ENCODE measurements at regions not wholly inside any gene's neighbourhood (a gene's known extent, or its start where the extent isn't known, plus 50 kb on each side); places are given as distances from the start of the nearest gene placed in this dataset.

DNA sequence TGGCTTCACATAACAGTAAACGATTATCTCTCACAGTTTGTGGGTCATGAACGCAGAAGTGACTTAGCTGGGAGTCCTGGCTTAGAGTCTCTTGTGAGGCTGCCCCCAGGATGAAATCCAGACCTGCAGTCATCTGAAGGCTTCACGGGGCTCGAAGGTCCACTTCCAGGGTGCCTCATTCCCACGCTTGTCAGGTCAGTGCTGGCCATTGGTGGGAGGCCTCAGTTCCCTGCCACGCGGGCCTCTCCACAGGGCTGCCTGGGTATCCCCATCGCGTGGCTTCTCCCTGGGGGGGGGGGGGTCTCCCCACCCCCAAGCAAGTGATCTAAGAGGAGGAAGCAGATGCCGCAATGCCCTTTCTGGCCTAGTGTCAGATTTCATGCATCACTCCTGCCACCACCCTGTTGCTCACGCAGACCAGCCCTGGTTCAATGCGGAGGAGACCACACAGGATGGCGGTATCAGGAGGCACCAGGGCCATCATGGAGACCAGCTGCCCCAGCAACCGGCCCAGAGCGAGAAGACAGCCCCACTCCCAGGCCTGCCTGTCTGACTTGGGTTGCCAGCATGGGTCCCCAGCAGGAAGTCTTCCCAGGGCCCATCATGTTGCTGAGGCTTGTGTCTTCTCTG lies 77.3 kb upstream of the CDH5 start:
- no peak for DNase-seq

DNA sequence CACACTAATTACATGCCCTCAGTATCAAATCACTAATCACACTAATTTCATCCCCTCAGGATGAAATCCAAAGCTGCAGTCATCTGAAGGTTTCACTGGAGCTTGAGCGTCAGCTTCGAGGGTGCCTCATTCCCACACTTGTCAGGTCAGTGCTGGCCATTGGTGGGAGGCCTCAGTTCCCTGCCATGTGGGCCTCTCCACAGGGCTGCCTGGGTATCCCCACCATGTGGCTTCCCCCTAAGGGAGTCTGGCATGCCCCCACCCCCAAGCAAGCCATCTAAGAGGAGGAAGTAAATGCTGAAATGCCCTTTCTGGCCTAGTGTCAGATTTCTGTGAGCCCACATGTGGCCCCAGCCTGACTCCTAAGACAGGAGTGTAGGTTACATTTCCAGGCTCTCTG lies 78.6 kb upstream of the CDH5 start:
- no peak for DNase-seq

DNA sequence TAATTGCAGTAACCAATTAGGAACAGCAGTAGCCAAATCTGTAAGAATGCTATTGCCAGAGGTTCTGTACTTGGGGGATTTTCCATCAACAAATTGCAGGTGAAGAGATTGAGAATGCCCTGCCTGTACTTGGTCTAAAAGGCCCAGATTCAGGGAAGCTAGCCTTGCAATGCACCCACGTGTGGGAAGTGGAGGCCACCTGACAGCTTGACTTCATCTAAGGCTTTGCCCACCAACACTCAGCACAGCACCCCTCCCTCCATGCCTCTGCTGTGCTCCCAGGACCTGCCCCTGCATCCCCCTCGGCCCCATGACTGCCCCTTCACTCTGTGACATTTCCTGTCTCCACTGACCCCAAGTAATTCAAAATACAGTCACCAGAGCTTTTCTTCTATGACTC lies 79.1 kb upstream of the CDH5 start:
- DNase-seq, result no peak

GRCh38 chr16:66286527-66286926 lies 80.0 kb upstream of the CDH5 start:
- DNase-seq, result no peak

DNA sequence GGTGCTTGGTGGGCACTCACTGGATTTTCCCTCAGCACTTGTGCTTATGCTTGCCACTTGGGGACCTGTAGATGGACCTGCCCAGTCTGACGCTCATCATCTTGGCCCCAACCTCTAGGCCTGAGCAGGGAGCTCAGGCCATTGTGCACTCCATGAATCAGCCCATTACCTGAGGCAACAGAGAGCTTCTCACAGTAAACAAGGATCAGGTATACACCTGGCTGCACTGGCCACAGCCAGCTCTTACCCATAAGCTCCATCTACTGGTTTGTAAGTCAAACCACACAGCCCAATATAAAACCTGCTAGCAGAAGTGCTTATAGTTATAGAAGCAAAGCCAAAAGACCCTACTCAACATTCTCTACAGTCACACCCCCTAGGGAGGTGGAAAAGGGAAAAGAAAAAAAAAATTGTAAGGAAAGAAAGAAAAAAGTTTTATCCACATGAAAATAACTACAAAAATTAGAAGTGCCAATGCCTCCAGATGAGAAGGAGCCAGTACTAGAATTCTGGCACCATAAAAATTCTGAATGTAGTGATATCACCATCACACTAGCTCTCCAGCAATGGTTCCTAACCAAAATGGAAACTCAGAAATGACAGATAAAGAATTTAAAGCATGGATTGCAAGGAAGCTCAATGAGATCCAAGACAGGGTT lies 87.8 kb upstream of the CDH5 start:
- no peak for DNase-seq

GRCh38 chr16:66278111-66278531 lies 88.4 kb upstream of the CDH5 start:
- DNase-seq, result no peak

GRCh38 chr16:66277311-66278070 lies 89.0 kb upstream of the CDH5 start:
- DNase-seq, result no peak

- peak; percentile 23 for DNase-seq
Measured at GRCh38 chr16:66275775-66276428, 90.6 kb upstream of the CDH5 start.

- no peak for DNase-seq
Measured at GRCh38 chr16:66274335-66275110, 92.0 kb upstream of the CDH5 start.

GRCh38 chr16:66273644-66274334 lies 92.7 kb upstream of the CDH5 start:
- no peak for DNase-seq

- DNase-seq, result no peak
Measured at GRCh38 chr16:66273053-66273452, 93.4 kb upstream of the CDH5 start.

GRCh38 chr16:66272461-66272860 lies 94.0 kb upstream of the CDH5 start:
- no peak for DNase-seq

DNA sequence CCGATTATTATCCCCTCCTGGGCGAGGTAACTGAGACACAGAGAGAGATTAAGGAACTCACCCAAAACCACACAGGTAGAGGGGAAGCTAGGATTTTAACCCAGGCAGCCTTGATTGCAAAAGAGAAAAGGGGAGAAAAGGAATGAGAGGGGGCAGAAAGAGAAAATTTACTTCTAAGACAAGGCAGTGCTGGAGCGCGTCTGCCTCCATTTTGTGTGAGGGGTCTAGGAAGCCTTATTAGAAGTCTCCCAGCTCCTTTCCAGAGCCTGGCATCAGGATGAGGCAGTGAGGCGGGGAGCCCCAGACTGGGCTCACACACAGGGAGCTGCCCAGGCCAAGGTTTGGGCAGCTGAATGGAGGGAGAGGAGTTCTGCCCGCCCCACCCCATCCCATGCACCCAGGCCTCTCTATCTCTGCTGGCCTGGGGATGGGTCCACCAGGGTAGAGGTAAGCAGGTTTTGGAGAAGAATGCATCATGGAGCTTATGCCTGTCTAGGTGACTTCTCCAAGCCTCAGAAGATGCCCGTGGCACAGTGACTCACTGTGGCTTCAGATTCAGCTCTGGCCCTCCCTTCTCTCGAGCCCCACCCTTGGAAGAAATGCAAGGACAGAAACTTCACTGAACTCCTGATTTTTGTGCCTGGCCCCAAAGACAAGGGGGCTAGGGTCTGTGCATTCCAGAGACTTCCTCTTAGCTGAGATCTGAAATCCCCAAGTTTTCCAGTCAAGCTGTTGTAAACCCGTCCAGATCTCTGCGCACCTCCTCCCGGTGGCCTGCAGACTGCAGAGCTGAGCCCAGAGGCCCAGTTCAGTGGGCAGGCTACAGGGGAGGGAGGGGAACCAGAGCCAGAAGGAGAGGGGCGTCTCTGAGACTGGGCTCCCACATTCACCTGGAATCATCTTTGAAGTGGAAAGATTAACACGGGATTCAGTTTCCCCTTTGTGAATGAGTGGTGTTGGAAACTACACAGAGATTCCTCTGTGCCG lies 95.1 kb upstream of the CDH5 start:
- DNase-seq, result no peak

GRCh38 chr16:66270333-66270927 lies 96.1 kb upstream of the CDH5 start:
- DNase-seq, result no peak

DNA sequence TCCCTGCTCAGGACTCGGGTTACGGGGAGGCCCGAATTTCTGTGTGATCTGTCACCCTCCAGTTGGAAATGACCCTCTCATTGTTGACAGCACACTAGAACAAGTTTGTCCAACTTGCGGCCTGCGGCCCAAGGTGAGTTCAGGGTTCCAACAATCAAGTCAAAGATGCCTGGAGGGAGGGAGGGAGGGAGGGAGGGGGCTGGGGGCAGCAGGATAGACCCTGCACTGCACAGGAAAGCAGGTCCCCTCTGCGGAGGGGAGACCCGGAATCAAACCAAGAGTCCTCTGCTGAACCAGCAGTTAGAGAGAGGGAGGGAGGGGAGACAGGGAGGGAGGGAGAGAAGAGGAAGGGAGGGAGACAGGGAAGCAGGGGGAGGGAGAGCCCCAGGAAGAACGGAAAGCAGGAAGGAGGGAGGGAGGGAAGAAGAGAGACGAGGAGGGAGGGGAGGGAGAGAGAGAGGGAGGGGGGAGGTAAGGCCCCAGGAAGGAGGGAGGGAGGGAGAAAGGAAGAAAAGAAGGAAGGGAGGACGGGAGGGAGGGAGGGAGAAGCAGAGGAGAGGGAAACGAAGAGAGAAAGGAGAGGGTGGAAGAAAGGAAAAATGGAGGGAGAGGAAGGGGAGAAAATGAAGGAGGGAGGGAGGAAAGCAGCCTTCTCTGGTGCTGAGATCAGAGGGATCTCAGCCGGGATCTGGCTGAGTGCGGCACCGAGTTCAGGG lies 96.7 kb upstream of the CDH5 start:
- DNase-seq, result no peak

DNA sequence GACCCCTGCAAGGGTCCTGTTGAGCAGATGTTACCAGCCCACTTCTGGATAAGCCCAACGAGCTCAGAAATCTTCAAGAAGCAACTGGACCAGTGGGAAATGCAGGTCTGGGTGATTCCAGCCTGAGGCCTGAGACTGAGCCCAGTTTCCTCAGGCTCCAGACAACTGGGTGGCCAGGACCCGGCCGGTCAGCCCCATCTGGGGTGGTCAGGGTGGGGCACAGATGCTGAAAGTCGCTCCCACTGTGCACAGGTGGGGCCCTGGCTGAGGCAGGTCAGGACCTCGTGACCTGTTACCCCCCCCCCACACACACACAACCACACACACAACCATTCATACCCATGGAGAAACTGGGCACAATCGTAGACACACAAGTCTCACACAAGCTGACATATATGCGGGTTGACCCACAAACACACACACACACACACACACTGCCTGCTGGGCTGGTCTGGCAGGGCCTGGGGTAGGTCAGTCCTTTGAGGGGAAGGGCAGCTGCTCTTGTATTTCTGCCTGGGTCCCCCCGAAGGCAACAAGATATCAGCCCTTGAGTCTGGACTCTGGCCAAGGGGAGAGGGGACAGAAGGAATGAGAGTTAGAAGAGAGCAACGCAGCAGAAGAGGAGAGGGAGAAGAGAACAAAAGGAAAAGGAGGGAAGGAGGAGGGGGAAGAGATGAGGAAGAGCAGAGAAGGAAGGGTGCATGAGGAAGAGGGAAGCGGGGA lies 99.0 kb upstream of the CDH5 start:
- no peak for DNase-seq

GRCh38 chr16:66266436-66267291 lies 99.8 kb upstream of the CDH5 start:
- no peak for DNase-seq

- no peak for DNase-seq
Measured at GRCh38 chr16:66265556-66266141, 100.8 kb upstream of the CDH5 start.

Measured in amniotic stem cell (primary cell).